Small intestine (tissue), 7 donors: ENCODE measurements at regions not wholly inside any gene's neighbourhood (a gene's known extent, or its start where the extent isn't known, plus 50 kb on each side); places are given as distances from the start of the nearest gene placed in this dataset.

ENCODE experiments used
- DNase-seq, 2 donors: peaks; one replicate each; pipeline versions ENCODE4 v3.0.0 to v3.0.0-alpha.2; 2013
- FAIRE-seq: peaks from 2 replicates; lab custom pipeline; 2012; peaks lifted over from hg19 to GRCh38; lab: Jason Lieb, UNC
- H3K27ac ChIP-seq, 3 donors: one replicate each; pipeline ENCODE4 v1.5.1; 2013; ENCODE audit warnings: low read length in 2 of 3, mild to moderate bottlenecking in 2 of 3, control low read depth in 1 of 3, inconsistent platforms in 1 of 3, low read depth in 1 of 3, moderate library complexity in 1 of 3
- H3K27me3 ChIP-seq, 3 donors: one replicate each; pipeline ENCODE4 v1.6.1; 2013; ENCODE audit warnings: low read length in 3 of 3, inconsistent platforms in 1 of 3; ENCODE audit not compliant: control insufficient read depth in 3 of 3, insufficient read depth in 3 of 3
- H3K36me3 ChIP-seq, 3 donors: one replicate each; pipeline ENCODE4 v1.6.1; 2013; ENCODE audit warnings: low read length in 3 of 3, inconsistent platforms in 1 of 3, low read depth in 1 of 3, mild to moderate bottlenecking in 1 of 3, moderate library complexity in 1 of 3; ENCODE audit not compliant: control insufficient read depth in 3 of 3, insufficient read depth in 2 of 3
- H3K4me1 ChIP-seq, 3 donors: one replicate each; pipeline ENCODE4 v1.6.1; 2013; ENCODE audit warnings: low read length in 2 of 3, inconsistent platforms in 1 of 3, low read depth in 1 of 3, mild to moderate bottlenecking in 1 of 3, moderate library complexity in 1 of 3; ENCODE audit not compliant: control insufficient read depth in 3 of 3, insufficient read depth in 2 of 3
- H3K4me3 ChIP-seq, 3 donors: one replicate each; pipeline ENCODE4 v1.5.1; 2013; ENCODE audit warnings: low read length in 3 of 3, control low read depth in 1 of 3, inconsistent platforms in 1 of 3, low read depth in 1 of 3, mild to moderate bottlenecking in 1 of 3, moderate library complexity in 1 of 3
- H3K9me3 ChIP-seq, 2 donors: one replicate each; pipeline ENCODE4 v1.6.1; 2013; ENCODE audit warnings: low read depth in 1 of 2, low read length in 1 of 2; ENCODE audit not compliant: control insufficient read depth in 2 of 2, insufficient read depth in 1 of 2
- WGBS, 3 donors: extraction: QIAGEN DNeasy Blood & Tissue Kit; methylation state at CpG; one replicate each; pipeline ENCODE4 v1.1.7; 2013; 5-methylcytosine and 5-hydroxymethylcytosine counted together
- donor health status: healthy with polysubstance abuse.
- donor health status: control.
- donor health status: control.
- donor health status: Bipolar disorder and iron deficiency.
- donor health status: healthy.

GRCh38 chr6:150710236-150710635 is 110.6 kb downstream of the PLEKHG1 start:
- no peak for FAIRE-seq
- Histone ChIP-seq H3K9me3 (no peaks in the 10 kb centered on the region), H3K27ac (no peak overlapping the region), H3K4me1 (peaks cover 2 to 9% (median 4%) of the 10 kb centered on the region in 3 donors), H3K4me3 (no peak overlapping the region), H3K27me3 (no peaks in the 10 kb centered on the region), H3K36me3 (peaks cover 0 to 3% (median 0%) of the 10 kb centered on the region in 3 donors)
- DNase-seq, result peak; percentile 33 to 75
- 19 to 64% (median 45%) methylated on average over 6 of the region's 6 CpGs for WGBS, 3 donors

GRCh38 chr6:150711061-150711460 is 111.4 kb downstream of the PLEKHG1 start:
- 84 to 90% (median 89%) methylated on average over 4 of the region's 4 CpGs for WGBS, 3 donors
- FAIRE-seq (no peak), DNase-seq (no peak)
- no peaks in the 10 kb centered on the region for H3K9me3 ChIP-seq
- H3K4me3 ChIP-seq, result no peak overlapping the region
- no peaks in the 10 kb centered on the region for H3K27me3 ChIP-seq
- H3K4me1 ChIP-seq, result peaks cover 2 to 9% (median 4%) of the 10 kb centered on the region in 3 donors
- H3K36me3 ChIP-seq, result peaks cover 0 to 3% (median 0%) of the 10 kb centered on the region in 3 donors
- H3K27ac ChIP-seq, result no peak overlapping the region

- peak overlapping the region in 1 of 3 donors; percentile 41 for H3K27ac ChIP-seq
- H3K9me3 ChIP-seq, result no peaks in the 10 kb centered on the region
- FAIRE-seq (no peak), DNase-seq (peak in 1 of 2 donors; percentile 78)
- WGBS, 3 donors, result 33 to 63% (median 50%) methylated on average over 8 of the region's 8 CpGs
- no peaks in the 10 kb centered on the region for H3K27me3 ChIP-seq
- peaks cover 2 to 9% (median 4%) of the 10 kb centered on the region in 3 donors for H3K4me1 ChIP-seq
- peaks cover 0 to 3% (median 0%) of the 10 kb centered on the region in 3 donors for H3K36me3 ChIP-seq
- H3K4me3 ChIP-seq, result no peak overlapping the region
Measured at GRCh38 chr6:150711584-150712504, 112.2 kb downstream of the PLEKHG1 start.

GRCh38 chr6:150712505-150713252 is 113.0 kb downstream of the PLEKHG1 start:
- H3K27ac ChIP-seq, result no peak overlapping the region
- FAIRE-seq (no peak), DNase-seq (no peak)
- H3K4me3 ChIP-seq, result no peak overlapping the region
- peaks cover 0 to 3% (median 0%) of the 10 kb centered on the region in 3 donors for H3K36me3 ChIP-seq
- 76 to 90% (median 89%) methylated on average over 7 of the region's 7 CpGs for WGBS, 3 donors
- H3K9me3 ChIP-seq, result no peaks in the 10 kb centered on the region
- peaks cover 2 to 9% (median 4%) of the 10 kb centered on the region in 3 donors for H3K4me1 ChIP-seq
- no peaks in the 10 kb centered on the region for H3K27me3 ChIP-seq

GRCh38 chr6:150713487-150713886 is 113.8 kb downstream of the PLEKHG1 start:
- 75 to 100% (median 96%) methylated on average over 2 of the region's 2 CpGs for WGBS, 3 donors
- no peak overlapping the region for H3K4me3 ChIP-seq
- peaks cover 0 to 3% (median 0%) of the 10 kb centered on the region in 3 donors for H3K36me3 ChIP-seq
- H3K27ac ChIP-seq, result no peak overlapping the region
- H3K27me3 ChIP-seq, result no peaks in the 10 kb centered on the region
- no peak for FAIRE-seq
- peaks cover 2 to 9% (median 4%) of the 10 kb centered on the region in 3 donors for H3K4me1 ChIP-seq
- no peak for DNase-seq
- H3K9me3 ChIP-seq, result no peaks in the 10 kb centered on the region

GRCh38 chr6:150713931-150714330 is 114.2 kb downstream of the PLEKHG1 start:
- DNase-seq, result no peak
- no peak for FAIRE-seq
- peaks cover 2 to 9% (median 4%) of the 10 kb centered on the region in 3 donors for H3K4me1 ChIP-seq
- H3K27me3 ChIP-seq, result no peaks in the 10 kb centered on the region
- H3K4me3 ChIP-seq, result no peak overlapping the region
- peaks cover 0 to 3% (median 0%) of the 10 kb centered on the region in 3 donors for H3K36me3 ChIP-seq
- WGBS, 3 donors, result 79 to 91% (median 88%) methylated on average over 3 of the region's 3 CpGs
- no peak overlapping the region for H3K27ac ChIP-seq
- H3K9me3 ChIP-seq, result no peaks in the 10 kb centered on the region

GRCh38 chr6:150715133-150715532 is 115.4 kb downstream of the PLEKHG1 start:
- WGBS, 3 donors, result 93 to 96% (median 93%) methylated on average over 7 of the region's 7 CpGs
- Histone ChIP-seq H3K36me3 (peaks cover 0 to 2% (median 0%) of the 10 kb centered on the region in 3 donors), H3K9me3 (no peaks in the 10 kb centered on the region), H3K4me1 (peaks cover 2 to 9% (median 4%) of the 10 kb centered on the region in 3 donors), H3K27me3 (no peaks in the 10 kb centered on the region), H3K4me3 (no peak overlapping the region), H3K27ac (no peak overlapping the region)
- DNase-seq, result no peak
- FAIRE-seq, result no peak

- Histone ChIP-seq H3K36me3 (no peaks in the 10 kb centered on the region), H3K27me3 (no peaks in the 10 kb centered on the region), H3K4me3 (no peak overlapping the region), H3K27ac (peak overlapping the region in 1 of 3 donors; percentile 24), H3K9me3 (no peaks in the 10 kb centered on the region), H3K4me1 (peaks cover 0 to 5% (median 4%) of the 10 kb centered on the region in 3 donors)
- peak; percentile 75 to 82 for DNase-seq
- 19 to 62% (median 38%) methylated on average over 8 of the region's 8 CpGs for WGBS, 3 donors
- no peak for FAIRE-seq
Measured at GRCh38 chr6:150717419-150717818, 117.7 kb downstream of the PLEKHG1 start.
